Neuronal stem cell (in vitro differentiated cells): ENCODE measurements at regions not wholly inside any gene's neighbourhood (a gene's known extent, or its start where the extent isn't known, plus 50 kb on each side); places are given as distances from the start of the nearest gene placed in this dataset.

Experiments used
- DNase-seq: peaks from one replicate; pipeline ENCODE4 v3.0.0-alpha.2; 2013; ENCODE audit warnings: low spot score
- H2AFZ ChIP-seq: one replicate; pipeline ENCODE4 v1.6.1; 2013; ENCODE audit warnings: mild to moderate bottlenecking, low read length, inconsistent platforms
- H2AK5ac ChIP-seq: 2 replicates; pipeline ENCODE4 v1.6.1; 2013; ENCODE audit warnings: low read depth, mild to moderate bottlenecking, inconsistent platforms, low read length, moderate library complexity, mixed read lengths
- H2BK120ac ChIP-seq: 2 replicates; pipeline ENCODE4 v1.6.1; 2013; ENCODE audit warnings: low read depth, mild to moderate bottlenecking, inconsistent platforms, low read length, moderate library complexity, mixed read lengths
- H2BK12ac ChIP-seq: one replicate; pipeline ENCODE4 v1.6.1; 2013; ENCODE audit warnings: low read length, inconsistent platforms
- H2BK15ac ChIP-seq: 2 replicates; pipeline ENCODE4 v1.6.1; 2013; ENCODE audit warnings: mild to moderate bottlenecking, low read length, inconsistent platforms, mixed read lengths
- H2BK5ac ChIP-seq: one replicate; pipeline ENCODE4 v1.6.1; 2013; ENCODE audit warnings: inconsistent platforms, mild to moderate bottlenecking, low read length, moderate library complexity
- H3K14ac ChIP-seq: one replicate; pipeline ENCODE4 v1.6.1; 2013; ENCODE audit warnings: low read length, inconsistent platforms
- H3K18ac ChIP-seq: 2 replicates; pipeline ENCODE4 v1.6.1; 2013; ENCODE audit warnings: low read length, inconsistent platforms
- H3K23ac ChIP-seq: 2 replicates; pipeline ENCODE4 v1.6.1; 2013; ENCODE audit warnings: low read depth, mild to moderate bottlenecking, mixed read lengths, low read length, inconsistent platforms; ENCODE audit not compliant: poor library complexity
- H3K27ac ChIP-seq: replicated peaks from 3 replicates; pipeline ENCODE4 v1.5.1; 2013; ENCODE audit warnings: low read length, inconsistent platforms
- H3K27me3 ChIP-seq, 3 experiments: 2 replicates each; pipeline ENCODE4 v1.6.1; 2013; ENCODE audit warnings: low read length in 3 of 3, mild to moderate bottlenecking in 2 of 3, inconsistent platforms in 1 of 3, low read depth in 1 of 3, mixed read lengths in 1 of 3, moderate library complexity in 1 of 3; ENCODE audit not compliant: control insufficient read depth in 3 of 3, insufficient read depth in 3 of 3
- H3K36me3 ChIP-seq, 2 donors: replicated peaks in 1 of 2; 2 replicates each; pipeline ENCODE4 v1.6.1; 2013; ENCODE audit warnings: low read length in 2 of 2; ENCODE audit not compliant: control insufficient read depth in 2 of 2, insufficient read depth in 2 of 2
- H3K4ac ChIP-seq: 2 replicates; pipeline ENCODE4 v1.6.1; 2013; ENCODE audit warnings: inconsistent platforms, mild to moderate bottlenecking, low read length, moderate library complexity
- H3K4me1 ChIP-seq, 2 donors: 1 replicate in 1 of 2; 2 replicates in 1 of 2; pipeline ENCODE4 v1.6.1; 2013; ENCODE audit warnings: low read length in 2 of 2, low read depth in 1 of 2; ENCODE audit not compliant: control insufficient read depth in 2 of 2, insufficient read depth in 1 of 2
- H3K4me2 ChIP-seq: one replicate; pipeline ENCODE4 v1.6.1; 2013; ENCODE audit warnings: mild to moderate bottlenecking, low read length, inconsistent platforms; ENCODE audit not compliant: insufficient read depth, poor library complexity, severe bottlenecking
- H3K4me3 ChIP-seq, 2 donors: 2 replicates each; pipeline ENCODE4 v1.5.1; 2013; ENCODE audit warnings: low read length in 2 of 2, mild to moderate bottlenecking in 2 of 2, inconsistent platforms in 1 of 2, moderate library complexity in 1 of 2
- H3K79me1 ChIP-seq: one replicate; pipeline ENCODE4 v1.6.1; 2013; ENCODE audit warnings: low read depth, mild to moderate bottlenecking, inconsistent platforms, low read length, moderate library complexity
- H3K9ac ChIP-seq: one replicate; pipeline ENCODE4 v1.6.1; 2013; ENCODE audit warnings: mild to moderate bottlenecking, low read depth, low read length, inconsistent platforms; ENCODE audit not compliant: poor library complexity
- H3K9me3 ChIP-seq, 2 donors: replicated peaks in 1 of 2; 2 replicates each; pipeline versions ENCODE3 to v1.6.1; 2013; ENCODE audit warnings: low read length in 2 of 2, mild to moderate bottlenecking in 2 of 2, inconsistent platforms in 1 of 2, low read depth in 1 of 2, mixed read lengths in 1 of 2, moderate library complexity in 1 of 2; ENCODE audit not compliant: control insufficient read depth in 2 of 2, insufficient read depth in 1 of 2
- H4K8ac ChIP-seq: one replicate; pipeline ENCODE4 v1.6.1; 2013; ENCODE audit warnings: low read depth, mild to moderate bottlenecking, inconsistent platforms, low read length, moderate library complexity
- H4K91ac ChIP-seq: one replicate; pipeline ENCODE4 v1.6.1; 2013; ENCODE audit warnings: low read length, low read depth, mild to moderate bottlenecking, inconsistent platforms; ENCODE audit not compliant: poor library complexity

- no peak overlapping the region for H3K18ac ChIP-seq
- H3K9me3 ChIP-seq, result no peaks in the 10 kb centered on the region
- no peak overlapping the region for H2BK15ac ChIP-seq
- H3K23ac ChIP-seq, result no peak overlapping the region
- no peaks in the 10 kb centered on the region for H3K79me1 ChIP-seq
- no peak overlapping the region for H2BK5ac ChIP-seq
- H3K4ac ChIP-seq, result no peak overlapping the region
- H3K4me3 ChIP-seq, result no peak overlapping the region
- no peak overlapping the region for H2AK5ac ChIP-seq
- no peak overlapping the region for H4K91ac ChIP-seq
- H3K4me2 ChIP-seq, result no peak overlapping the region
- DNase-seq, result no peak
- H2BK120ac ChIP-seq, result no peak overlapping the region
- no peak overlapping the region for H2BK12ac ChIP-seq
- H3K27me3 ChIP-seq, result no peaks in the 10 kb centered on the region
- no peaks in the 10 kb centered on the region for H3K4me1 ChIP-seq
- no peak overlapping the region for H2AFZ ChIP-seq
- no peak overlapping the region for H3K27ac ChIP-seq
- no peak overlapping the region for H4K8ac ChIP-seq
- no peak overlapping the region for H3K14ac ChIP-seq
- no peaks in the 10 kb centered on the region for H3K36me3 ChIP-seq
- H3K9ac ChIP-seq, result no peak overlapping the region
Observed at GRCh38 chr2:19408592-19408991, 50.2 kb upstream of the OSR1 start.
